Naive B cell (primary cell): ENCODE measurements at regions not wholly inside any gene's neighbourhood (a gene's known extent, or its start where the extent isn't known, plus 50 kb on each side); places are given as distances from the start of the nearest gene placed in this dataset.

Source experiments
- ATAC-seq, 2 donors: fragments of 150-1000 bp; cut with Tn5 transposase; 2 replicates each; pipeline ENCODE4 v1.10.0; 2021; ENCODE audit warnings: low read depth in 2 of 2, mild to moderate bottlenecking in 2 of 2, moderate library complexity in 2 of 2
- DNase-seq: peaks from one replicate; pipeline ENCODE4 v3.0.0; 2022
- H3K27ac Mint-ChIP-seq, 6 donors: one replicate each; pipeline ENCODE4 v1.8.0; 2020 to 2022; ENCODE audit warnings: mild to moderate bottlenecking in 6 of 6, mixed read lengths in 6 of 6, moderate library complexity in 5 of 6, inconsistent platforms in 2 of 6
- H3K27me3 Mint-ChIP-seq, 3 donors: one replicate each; pipeline ENCODE4 v1.8.0; 2021 to 2022; ENCODE audit warnings: mixed read lengths in 3 of 3, mild to moderate bottlenecking in 1 of 3
- H3K36me3 Mint-ChIP-seq, 2 donors: one replicate each; pipeline ENCODE4 v1.8.0; 2020 to 2022; ENCODE audit warnings: mixed read lengths in 2 of 2, inconsistent platforms in 1 of 2, mild to moderate bottlenecking in 1 of 2
- H3K4me1 Mint-ChIP-seq, 3 donors: one replicate each; pipeline ENCODE4 v1.8.0; 2020 to 2022; ENCODE audit warnings: mixed read lengths in 3 of 3, inconsistent platforms in 1 of 3, mild to moderate bottlenecking in 1 of 3, moderate library complexity in 1 of 3
- H3K4me3 Mint-ChIP-seq, 8 donors: one replicate each; pipeline ENCODE4 v1.8.0; 2020 to 2022; ENCODE audit warnings: mild to moderate bottlenecking in 8 of 8, mixed read lengths in 8 of 8, moderate library complexity in 8 of 8, inconsistent platforms in 2 of 8
- H3K9me3 Mint-ChIP-seq, 7 donors: one replicate each; pipeline ENCODE4 v1.8.0; 2020 to 2022; ENCODE audit warnings: mixed read lengths in 7 of 7, mild to moderate bottlenecking in 5 of 7, inconsistent platforms in 2 of 7, moderate library complexity in 1 of 7

- Mint-ChIP-seq H3K9me3 (peaks cover 0 to 4% (median 0%) of the 10 kb centered on the region in 7 donors), H3K4me3 (no peak overlapping the region), H3K27me3 (peaks cover 0 to 23% (median 12%) of the 10 kb centered on the region in 3 donors), H3K36me3 (peaks cover 7% of the 10 kb centered on the region in 2 donors), H3K27ac (no peak overlapping the region), H3K4me1 (peaks cover 0 to 17% (median 8%) of the 10 kb centered on the region in 3 donors)
- ATAC-seq = no peak
- no peak for DNase-seq
Observed at GRCh38 chr12:94748726-94749421, 98.5 kb upstream of the TMCC3 start.

- DNase-seq = no peak
- peaks cover 8 to 17% (median 12%) of the 10 kb centered on the region in 3 donors for H3K4me1 Mint-ChIP-seq
- peaks cover 0 to 4% (median 0%) of the 10 kb centered on the region in 7 donors for H3K9me3 Mint-ChIP-seq
- peaks cover 1 to 7% of the 10 kb centered on the region in 2 donors for H3K36me3 Mint-ChIP-seq
- ATAC-seq = no peak
- peaks cover 0 to 14% (median 12%) of the 10 kb centered on the region in 3 donors for H3K27me3 Mint-ChIP-seq
- no peak overlapping the region for H3K27ac Mint-ChIP-seq
- no peak overlapping the region for H3K4me3 Mint-ChIP-seq
Observed at GRCh38 chr12:94745562-94745961, 95.2 kb upstream of the TMCC3 start.

GRCh38 chr12:94743174-94743573, 92.8 kb upstream of the TMCC3 start:
- no peak overlapping the region for H3K27ac Mint-ChIP-seq
- peaks cover 12 to 16% (median 13%) of the 10 kb centered on the region in 3 donors for H3K4me1 Mint-ChIP-seq
- no peak for ATAC-seq
- peaks cover 0 to 12% (median 7%) of the 10 kb centered on the region in 3 donors for H3K27me3 Mint-ChIP-seq
- no peak for DNase-seq
- H3K9me3 Mint-ChIP-seq = peaks cover 0 to 2% (median 0%) of the 10 kb centered on the region in 7 donors
- H3K36me3 Mint-ChIP-seq = peaks cover 13 to 15% of the 10 kb centered on the region in 2 donors
- no peak overlapping the region for H3K4me3 Mint-ChIP-seq

GRCh38 chr12:94740601-94741362, 90.4 kb upstream of the TMCC3 start:
- Mint-ChIP-seq H3K9me3 (no peaks in the 10 kb centered on the region), H3K27me3 (peaks cover 0 to under 1% (median 0%) of the 10 kb centered on the region in 3 donors), H3K4me1 (peaks cover 8 to 24% (median 13%) of the 10 kb centered on the region in 3 donors), H3K36me3 (peaks cover 9 to 15% of the 10 kb centered on the region in 2 donors), H3K4me3 (peak overlapping the region in 1 of 8 donors; percentile 41), H3K27ac (peak overlapping the region in 2 of 6 donors; percentile 23 to 73)
- ATAC-seq (no peak), DNase-seq (no peak)

- H3K27me3 Mint-ChIP-seq = peaks cover 0 to 6% (median 0%) of the 10 kb centered on the region in 3 donors
Observed at GRCh38 chr12:94736820-94737219, 86.5 kb upstream of the TMCC3 start.

GRCh38 chr12:94736004-94736403, 85.6 kb upstream of the TMCC3 start:
- Mint-ChIP-seq H3K27me3 (peaks cover 0 to 6% (median 0%) of the 10 kb centered on the region in 3 donors), H3K36me3 (peaks cover 9 to 21% of the 10 kb centered on the region in 2 donors), H3K4me1 (peaks cover 5 to 27% (median 17%) of the 10 kb centered on the region in 3 donors), H3K4me3 (no peak overlapping the region), H3K27ac (no peak overlapping the region), H3K9me3 (peaks cover 0 to 2% (median 0%) of the 10 kb centered on the region in 7 donors)
- ATAC-seq (no peak), DNase-seq (no peak)

More at GRCh38 chr12:94736820-94737219, 86.5 kb upstream of the TMCC3 start:
- ATAC-seq = no peak
- Mint-ChIP-seq H3K27ac (no peak overlapping the region), H3K4me3 (no peak overlapping the region), H3K4me1 (peaks cover 12 to 27% (median 18%) of the 10 kb centered on the region in 3 donors), H3K36me3 (peaks cover 9 to 19% of the 10 kb centered on the region in 2 donors), H3K9me3 (no peaks in the 10 kb centered on the region)
- no peak for DNase-seq

- DNase-seq (no peak), ATAC-seq (no peak)
- peaks cover 0 to 20% (median 18%) of the 10 kb centered on the region in 3 donors for H3K4me1 Mint-ChIP-seq
- peaks cover 0 to 13% (median 6%) of the 10 kb centered on the region in 7 donors for H3K9me3 Mint-ChIP-seq
- no peak overlapping the region for H3K27ac Mint-ChIP-seq
- no peak overlapping the region for H3K4me3 Mint-ChIP-seq
- H3K27me3 Mint-ChIP-seq = peaks cover 0 to 6% (median 0%) of the 10 kb centered on the region in 3 donors
- H3K36me3 Mint-ChIP-seq = peaks cover 18% of the 10 kb centered on the region in 2 donors
Observed at GRCh38 chr12:94733727-94734126, 83.4 kb upstream of the TMCC3 start.

GRCh38 chr12:94732367-94732990, 82.1 kb upstream of the TMCC3 start:
- H3K4me3 Mint-ChIP-seq = no peak overlapping the region

GRCh38 chr12:94731733-94732360, 81.5 kb upstream of the TMCC3 start:
- no peak for ATAC-seq
- peak overlapping the region in 1 of 6 donors; percentile 51 for H3K27ac Mint-ChIP-seq
- no peak for DNase-seq
- peaks cover 5 to 26% (median 20%) of the 10 kb centered on the region in 3 donors for H3K4me1 Mint-ChIP-seq
- H3K4me3 Mint-ChIP-seq = no peak overlapping the region
- H3K9me3 Mint-ChIP-seq = peaks cover 4 to 22% (median 8%) of the 10 kb centered on the region in 7 donors
- H3K27me3 Mint-ChIP-seq = peaks cover 0 to 16% (median 11%) of the 10 kb centered on the region in 3 donors
- H3K36me3 Mint-ChIP-seq = peaks cover 30 to 32% of the 10 kb centered on the region in 2 donors

More at GRCh38 chr12:94732367-94732990, 82.1 kb upstream of the TMCC3 start:
- Mint-ChIP-seq H3K27me3 (peaks cover 0 to 10% (median 5%) of the 10 kb centered on the region in 3 donors), H3K27ac (no peak overlapping the region), H3K9me3 (peaks cover 2 to 18% (median 6%) of the 10 kb centered on the region in 7 donors), H3K4me1 (peaks cover 3 to 22% (median 18%) of the 10 kb centered on the region in 3 donors), H3K36me3 (peaks cover 23 to 25% of the 10 kb centered on the region in 2 donors)
- no peak for ATAC-seq
- DNase-seq = no peak

- DNase-seq = no peak
- peaks cover 7 to 30% (median 21%) of the 10 kb centered on the region in 3 donors for H3K4me1 Mint-ChIP-seq
- H3K36me3 Mint-ChIP-seq = peaks cover 33 to 37% of the 10 kb centered on the region in 2 donors
- H3K27ac Mint-ChIP-seq = no peak overlapping the region
- ATAC-seq = no peak
- peaks cover 4 to 23% (median 8%) of the 10 kb centered on the region in 7 donors for H3K9me3 Mint-ChIP-seq
- H3K4me3 Mint-ChIP-seq = no peak overlapping the region
- H3K27me3 Mint-ChIP-seq = peaks cover 0 to 19% (median 16%) of the 10 kb centered on the region in 3 donors
Observed at GRCh38 chr12:94730847-94731246, 80.5 kb upstream of the TMCC3 start.

GRCh38 chr12:94726236-94726835, 76.0 kb upstream of the TMCC3 start:
- H3K27me3 Mint-ChIP-seq = peaks cover under 1 to 21% (median 16%) of the 10 kb centered on the region in 3 donors
- no peak overlapping the region for H3K27ac Mint-ChIP-seq
- peaks cover 26 to 42% (median 39%) of the 10 kb centered on the region in 3 donors for H3K4me1 Mint-ChIP-seq
- H3K4me3 Mint-ChIP-seq = no peak overlapping the region
- ATAC-seq = no peak
- H3K9me3 Mint-ChIP-seq = peaks cover 4 to 23% (median 8%) of the 10 kb centered on the region in 7 donors
- DNase-seq = no peak
- peaks cover 31 to 33% of the 10 kb centered on the region in 2 donors for H3K36me3 Mint-ChIP-seq

- peak overlapping the region in 1 of 6 donors; percentile 6 for H3K27ac Mint-ChIP-seq
- no peak for ATAC-seq
- H3K9me3 Mint-ChIP-seq = peaks cover 4 to 20% (median 8%) of the 10 kb centered on the region in 7 donors
- H3K36me3 Mint-ChIP-seq = peaks cover 29 to 30% of the 10 kb centered on the region in 2 donors
- DNase-seq = no peak
- peaks cover 6 to 21% (median 16%) of the 10 kb centered on the region in 3 donors for H3K27me3 Mint-ChIP-seq
- peaks cover 34 to 47% (median 47%) of the 10 kb centered on the region in 3 donors for H3K4me1 Mint-ChIP-seq
- H3K4me3 Mint-ChIP-seq = no peak overlapping the region
Observed at GRCh38 chr12:94725375-94726168, 75.2 kb upstream of the TMCC3 start.
